ENCODE measurements at regions not wholly inside any gene's neighbourhood (a gene's known extent, or its start where the extent isn't known, plus 50 kb on each side); places are given as distances from the start of the nearest gene placed in this dataset.

DNA sequence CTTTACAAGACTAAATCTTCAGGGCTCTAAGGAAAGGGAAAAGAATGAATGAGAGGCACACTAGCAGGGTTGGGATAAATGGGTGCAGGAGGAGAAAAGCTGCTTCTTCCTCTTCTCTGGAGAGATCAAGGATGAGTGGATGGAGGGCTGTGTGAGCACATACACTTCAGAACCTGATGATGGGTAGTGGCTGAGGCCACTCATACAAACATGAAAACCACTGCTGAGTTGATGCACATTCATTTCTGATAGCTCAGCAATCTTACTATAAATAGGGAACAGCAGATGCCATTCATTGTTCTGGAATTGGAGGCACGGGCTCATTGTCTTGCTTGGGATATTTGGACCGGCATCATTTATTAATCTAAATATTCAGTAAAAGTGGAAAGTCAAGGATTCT is 152.4 kb upstream of the KCTD1 start:
- Histone ChIP-seq H3K36me3 (replicated peaks) (no peaks in the 10 kb centered on the region), H3K4me3 (ENCODE audit: low read depth, low read length) (no peak overlapping the region), H3K27ac (no peak overlapping the region), H3K27me3 (replicated peaks) (no peaks in the 10 kb centered on the region)
- no peak for TF ChIP-seq CTCF (IDR thresholded peaks at IDR 0.05; ENCODE audit: low read depth, low read length, missing control alignments)
- in situ Hi-C loops (cut with HindIII; ENCODE audit: low pct_ligation_motif_present, low sequenced_read_pairs): no loop called here
- DNase-seq: no peak

GRCh38 chr18:26700201-26700600 is 151.8 kb upstream of the KCTD1 start:
- no peak for DNase-seq
- H3K27ac ChIP-seq: no peak overlapping the region
- no peak for TF ChIP-seq CTCF (IDR thresholded peaks at IDR 0.05; ENCODE audit: low read depth, low read length, missing control alignments)
- H3K36me3 ChIP-seq (replicated peaks): no peaks in the 10 kb centered on the region
- H3K27me3 ChIP-seq (replicated peaks): no peaks in the 10 kb centered on the region
- H3K4me3 ChIP-seq (ENCODE audit: low read depth, low read length): no peak overlapping the region
- in situ Hi-C loops (cut with HindIII; ENCODE audit: low pct_ligation_motif_present, low sequenced_read_pairs): no loop called here

DNA sequence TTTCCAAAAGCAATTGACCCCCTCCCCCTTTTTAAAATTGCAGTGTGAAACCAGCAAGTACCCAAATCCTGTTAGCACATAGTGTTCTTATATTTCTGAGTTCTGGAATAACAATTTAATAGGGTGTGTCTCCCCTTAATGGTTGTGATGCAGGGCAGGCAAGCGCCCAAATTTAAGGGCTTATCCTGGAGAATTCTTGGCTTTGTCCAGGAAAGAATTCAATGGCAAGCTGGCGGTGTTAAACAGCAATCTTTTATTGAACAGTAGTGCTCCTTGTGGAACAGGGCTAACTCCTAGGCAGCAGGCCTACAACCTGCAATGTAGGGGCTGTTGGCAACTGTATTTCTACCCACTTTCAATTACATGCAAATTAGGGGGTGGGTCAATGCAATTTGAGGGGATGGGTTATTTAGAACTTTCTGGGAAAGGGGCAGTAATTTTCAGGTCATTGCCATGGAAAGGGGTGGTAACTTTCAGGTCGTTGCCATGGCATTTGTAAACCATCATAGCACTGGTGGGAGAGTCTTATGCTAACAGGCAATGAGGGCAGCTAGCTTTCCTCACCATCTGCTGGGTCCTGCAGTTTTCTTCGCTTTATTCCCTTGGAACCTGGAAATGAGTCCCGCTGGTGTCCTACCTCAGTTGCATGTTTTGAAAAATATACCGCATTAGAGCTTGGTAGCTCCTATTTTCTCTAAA is 149.0 kb upstream of the KCTD1 start:
- H3K4me3 ChIP-seq (ENCODE audit: low read depth, low read length): no peak overlapping the region
- no peaks in the 10 kb centered on the region for H3K36me3 ChIP-seq (replicated peaks)
- no peak for TF ChIP-seq CTCF (IDR thresholded peaks at IDR 0.05; ENCODE audit: low read depth, low read length, missing control alignments)
- DNase-seq: no peak
- in situ Hi-C loops (cut with HindIII; ENCODE audit: low pct_ligation_motif_present, low sequenced_read_pairs): no loop called here
- no peaks in the 10 kb centered on the region for H3K27me3 ChIP-seq (replicated peaks)
- H3K27ac ChIP-seq: no peak overlapping the region

- in situ Hi-C loops (cut with HindIII; ENCODE audit: low pct_ligation_motif_present, low sequenced_read_pairs): no loop called here
- H3K36me3 ChIP-seq (replicated peaks): no peaks in the 10 kb centered on the region
- no peak overlapping the region for H3K27ac ChIP-seq
- DNase-seq: no peak
- no peak for TF ChIP-seq CTCF (IDR thresholded peaks at IDR 0.05; ENCODE audit: low read depth, low read length, missing control alignments)
- no peak overlapping the region for H3K4me3 ChIP-seq (ENCODE audit: low read depth, low read length)
- no peaks in the 10 kb centered on the region for H3K27me3 ChIP-seq (replicated peaks)
Measured at GRCh38 chr18:26696786-26697185, 148.4 kb upstream of the KCTD1 start.

- Histone ChIP-seq H3K27ac (no peak overlapping the region), H3K27me3 (replicated peaks) (no peaks in the 10 kb centered on the region), H3K36me3 (replicated peaks) (no peaks in the 10 kb centered on the region), H3K4me3 (ENCODE audit: low read depth, low read length) (no peak overlapping the region)
- DNase-seq: no peak
- in situ Hi-C loops (cut with HindIII; ENCODE audit: low pct_ligation_motif_present, low sequenced_read_pairs): no loop called here
- TF ChIP-seq CTCF (IDR thresholded peaks at IDR 0.05; ENCODE audit: low read depth, low read length, missing control alignments): no peak
Measured at GRCh38 chr18:26696308-26696707, 148.0 kb upstream of the KCTD1 start.
